Vagina (tissue), 2 donors: ENCODE measurements at regions not wholly inside any gene's neighbourhood (a gene's known extent, or its start where the extent isn't known, plus 50 kb on each side); places are given as distances from the start of the nearest gene placed in this dataset.

Source experiments
- DNase-seq, 2 donors: peaks; one replicate each; pipeline ENCODE4 v3.0.0-alpha.2; 2017; ENCODE audit errors: extremely low spot score in 2 of 2
- H3K27ac ChIP-seq: fragments of 200-600 bp; sonication (generic); one replicate; pipeline ENCODE4 v1.5.1; 2019
- H3K27me3 ChIP-seq: fragments of 200-600 bp; sonication (generic); one replicate; pipeline ENCODE4 v1.5.1; 2019
- H3K36me3 ChIP-seq, 2 donors: fragments of 200-600 bp; sonication (generic); one replicate each; pipeline ENCODE4 v1.5.1; 2017 to 2019
- H3K4me1 ChIP-seq: fragments of 200-600 bp; sonication (generic); one replicate; pipeline ENCODE4 v1.5.1; 2019
- H3K4me3 ChIP-seq, 2 donors: fragments of 200-600 bp; sonication (generic); 1 replicate in 1 of 2; 2 replicates in 1 of 2; pipeline ENCODE4 v1.5.1; 2016 to 2019
- H3K9me3 ChIP-seq: fragments of 200-600 bp; sonication (generic); one replicate; pipeline ENCODE4 v1.5.1; 2019
- POLR2A ChIP-seq, 2 donors: fragments of 450-650 bp; IDR thresholded peaks; one replicate each; pipeline ENCODE4 v1.6.1; 2017; ENCODE audit warnings: antibody characterized with exemption in 2 of 2, mild to moderate bottlenecking in 2 of 2, moderate library complexity in 2 of 2
- POLR2AphosphoS5 ChIP-seq, 2 donors: sonication (generic); formaldehyde crosslinking; IDR thresholded peaks; one replicate each; pipeline ENCODE4 v1.9.0; 2017; ENCODE audit warnings: antibody characterized with exemption in 2 of 2, mild to moderate bottlenecking in 2 of 2, low read depth in 1 of 2; ENCODE audit not compliant: insufficient read depth in 1 of 2
- intact Hi-C: fragments of 100-400 bp; cut with DNase I; formaldehyde crosslinking; loops from one replicate; pipeline ENCODE4 v1.15.1; 2023
- TF ChIP-seq, protein P1 (sequence below), 3 experiments: fragments of 450-650 bp in 2 of 3; fragments of 200-600 bp in 1 of 3; sonication (generic) in 1 of 3; IDR thresholded peaks; one replicate each; pipeline ENCODE4 v1.5.1; 2017 to 2019; ENCODE audit warnings: antibody characterized with exemption in 3 of 3, mild to moderate bottlenecking in 2 of 3, moderate library complexity in 2 of 3

DNA sequence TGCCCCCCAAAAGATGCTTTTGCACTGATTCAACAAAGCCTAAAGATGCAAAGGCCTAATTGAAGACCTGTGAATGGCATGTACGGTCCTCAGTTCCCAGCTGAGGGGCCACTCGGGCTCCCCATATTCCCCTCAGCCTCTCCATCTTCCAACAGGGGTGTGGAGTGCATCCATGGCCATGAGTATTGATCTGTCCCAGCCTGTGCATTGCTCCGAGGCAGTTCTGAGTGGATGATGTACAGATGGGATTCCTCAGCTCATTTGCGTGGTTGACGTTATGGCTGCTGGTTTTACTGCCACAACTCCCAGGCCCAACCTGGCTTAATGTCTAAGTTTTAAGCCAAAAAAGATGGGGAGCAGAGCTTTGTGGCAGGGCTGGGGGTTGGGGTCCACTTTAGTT is 162.7 kb upstream of the ZNF267 start:
- Histone ChIP-seq H3K9me3 (no peaks in the 10 kb centered on the region), H3K27ac (no peak overlapping the region), H3K4me3 (no peak overlapping the region), H3K4me1 (peaks cover 22% of the 10 kb centered on the region), H3K27me3 (no peaks in the 10 kb centered on the region), H3K36me3 (peaks cover 0 to 19% of the 10 kb centered on the region in 2 donors)
- intact Hi-C loops = no loop called here
- TF ChIP-seq, protein P1, sequence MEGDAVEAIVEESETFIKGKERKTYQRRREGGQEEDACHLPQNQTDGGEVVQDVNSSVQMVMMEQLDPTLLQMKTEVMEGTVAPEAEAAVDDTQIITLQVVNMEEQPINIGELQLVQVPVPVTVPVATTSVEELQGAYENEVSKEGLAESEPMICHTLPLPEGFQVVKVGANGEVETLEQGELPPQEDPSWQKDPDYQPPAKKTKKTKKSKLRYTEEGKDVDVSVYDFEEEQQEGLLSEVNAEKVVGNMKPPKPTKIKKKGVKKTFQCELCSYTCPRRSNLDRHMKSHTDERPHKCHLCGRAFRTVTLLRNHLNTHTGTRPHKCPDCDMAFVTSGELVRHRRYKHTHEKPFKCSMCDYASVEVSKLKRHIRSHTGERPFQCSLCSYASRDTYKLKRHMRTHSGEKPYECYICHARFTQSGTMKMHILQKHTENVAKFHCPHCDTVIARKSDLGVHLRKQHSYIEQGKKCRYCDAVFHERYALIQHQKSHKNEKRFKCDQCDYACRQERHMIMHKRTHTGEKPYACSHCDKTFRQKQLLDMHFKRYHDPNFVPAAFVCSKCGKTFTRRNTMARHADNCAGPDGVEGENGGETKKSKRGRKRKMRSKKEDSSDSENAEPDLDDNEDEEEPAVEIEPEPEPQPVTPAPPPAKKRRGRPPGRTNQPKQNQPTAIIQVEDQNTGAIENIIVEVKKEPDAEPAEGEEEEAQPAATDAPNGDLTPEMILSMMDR (IDR thresholded peaks at IDR 0.05) = no peak
- no peak for TF ChIP-seq POLR2A (IDR thresholded peaks at IDR 0.05)
- TF ChIP-seq POLR2AphosphoS5 (IDR thresholded peaks at IDR 0.05; ENCODE audit: insufficient read depth in 1 of 2, low read depth in 1 of 2) = no peak
- no peak for DNase-seq

DNA sequence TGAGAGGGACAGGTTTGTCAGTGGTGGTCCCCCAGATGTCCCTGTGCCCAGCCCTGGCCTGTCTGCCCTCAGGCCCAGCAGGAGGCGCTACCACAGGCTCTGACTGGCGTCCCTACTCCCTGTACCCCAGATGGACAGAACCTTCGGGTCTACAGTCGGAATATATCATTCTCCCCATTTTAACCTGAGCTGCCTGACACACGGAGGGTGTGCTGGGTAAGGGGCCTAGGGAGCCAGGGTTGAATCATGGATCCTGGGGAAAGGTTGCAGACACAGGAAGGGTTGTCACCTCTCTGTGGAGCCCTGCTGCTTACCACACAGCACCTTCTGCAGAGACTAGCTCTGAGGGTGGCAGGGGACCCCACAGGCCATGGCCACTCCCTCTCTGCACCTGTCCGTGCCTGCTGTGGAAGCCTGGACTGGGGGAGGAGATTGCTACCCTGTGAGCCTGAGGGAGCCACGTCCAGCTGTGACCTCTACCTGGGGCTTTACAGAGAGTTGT is 162.2 kb upstream of the ZNF267 start:
- Histone ChIP-seq H3K9me3 (no peaks in the 10 kb centered on the region), H3K27me3 (no peaks in the 10 kb centered on the region), H3K4me1 (peaks cover 24% of the 10 kb centered on the region), H3K4me3 (no peak overlapping the region), H3K36me3 (peaks cover 0 to 14% of the 10 kb centered on the region in 2 donors), H3K27ac (no peak overlapping the region)
- DNase-seq = no peak
- intact Hi-C loops = no loop called here
- TF ChIP-seq POLR2AphosphoS5 (IDR thresholded peaks at IDR 0.05; ENCODE audit: insufficient read depth in 1 of 2, low read depth in 1 of 2) = no peak
- TF ChIP-seq, protein P1 (IDR thresholded peaks at IDR 0.05) = no peak
- TF ChIP-seq POLR2A (IDR thresholded peaks at IDR 0.05) = no peak

DNA sequence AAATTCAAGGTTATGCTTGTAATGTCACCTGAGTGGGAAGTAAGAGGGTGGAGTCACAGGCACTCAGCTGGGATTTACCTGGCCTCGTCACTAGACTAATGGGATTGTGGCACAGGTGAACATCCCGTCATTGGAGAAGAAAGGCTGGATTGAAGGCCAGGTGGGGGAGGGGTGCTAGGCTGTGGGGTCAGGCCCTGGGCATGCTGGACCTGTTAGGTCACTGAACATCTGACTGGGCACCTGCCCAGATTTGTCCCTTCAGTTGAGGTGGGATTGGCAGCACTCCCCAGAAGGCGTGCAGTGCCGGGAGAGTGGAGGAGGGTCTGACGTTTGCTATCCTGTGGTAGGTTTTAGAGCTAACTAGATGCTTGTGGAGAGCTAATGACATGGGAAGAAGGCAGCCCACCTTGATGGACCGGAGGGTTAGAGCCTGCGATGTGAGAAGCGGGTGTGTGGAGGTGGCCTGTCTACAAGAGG is 161.5 kb upstream of the ZNF267 start:
- Histone ChIP-seq H3K27me3 (no peaks in the 10 kb centered on the region), H3K4me3 (no peak overlapping the region), H3K4me1 (peaks cover 24% of the 10 kb centered on the region), H3K9me3 (no peaks in the 10 kb centered on the region), H3K27ac (no peak overlapping the region), H3K36me3 (peaks cover 0 to 9% of the 10 kb centered on the region in 2 donors)
- DNase-seq = no peak
- intact Hi-C loops = no loop called here
- TF ChIP-seq, protein P1 (IDR thresholded peaks at IDR 0.05) = no peak
- TF ChIP-seq POLR2A (IDR thresholded peaks at IDR 0.05) (no peak), POLR2AphosphoS5 (IDR thresholded peaks at IDR 0.05; ENCODE audit: insufficient read depth in 1 of 2, low read depth in 1 of 2) (no peak)

DNA sequence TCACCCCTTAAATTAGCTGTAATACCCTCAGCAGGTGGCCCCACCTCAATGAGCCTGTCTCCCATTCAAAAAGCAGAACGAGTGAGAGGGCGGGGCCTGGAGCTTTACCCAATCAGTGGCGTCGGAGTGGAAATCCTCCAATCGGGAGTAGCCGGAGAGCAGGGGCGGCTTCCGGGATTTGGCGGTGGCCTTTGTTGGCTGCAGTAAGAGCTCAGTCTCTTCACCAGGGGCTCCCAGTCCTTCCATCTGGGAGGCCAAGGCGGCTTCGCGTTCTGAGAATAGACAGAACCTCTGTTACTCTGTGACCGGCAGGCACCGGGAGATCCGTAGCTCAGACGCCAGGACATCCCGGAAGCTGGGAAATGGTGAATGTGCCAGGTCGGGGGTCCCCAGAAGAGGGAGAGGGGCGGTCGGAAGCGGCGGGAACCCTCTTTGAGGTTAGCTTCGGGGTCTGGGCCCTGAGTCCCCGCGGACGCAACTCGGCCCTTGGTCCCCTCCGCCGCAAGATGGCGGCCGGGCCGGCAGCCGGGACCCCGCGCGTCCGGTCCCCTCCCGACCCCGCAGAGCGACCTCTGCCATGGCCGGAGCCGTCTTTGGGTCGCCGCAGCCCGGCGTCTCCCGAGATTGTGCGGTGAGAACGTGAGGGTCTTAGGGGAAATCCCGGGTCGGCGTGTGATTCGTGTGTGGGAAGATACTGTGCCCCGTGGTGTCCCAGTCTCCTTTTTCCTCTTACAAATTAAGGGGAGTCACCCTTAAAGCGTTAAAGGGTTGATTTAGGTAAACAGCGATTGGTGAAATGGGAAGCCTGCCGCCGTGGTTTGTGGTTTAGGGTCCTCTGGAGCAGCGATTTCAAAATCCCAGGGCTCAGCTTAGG is 160.3 kb upstream of the ZNF267 start:
- Histone ChIP-seq H3K27me3 (no peaks in the 10 kb centered on the region), H3K4me1 (peaks cover 24% of the 10 kb centered on the region), H3K36me3 (no peaks in the 10 kb centered on the region), H3K4me3 (peak overlapping the region; percentile 80 to 97), H3K9me3 (no peaks in the 10 kb centered on the region), H3K27ac (peak overlapping the region; percentile 85)
- DNase-seq = peak in 1 of 2 donors; percentile 94
- intact Hi-C loops = no loop called here
- TF ChIP-seq, protein P1 (IDR thresholded peaks at IDR 0.05) = no peak
- TF ChIP-seq POLR2AphosphoS5 (IDR thresholded peaks at IDR 0.05; ENCODE audit: insufficient read depth in 1 of 2, low read depth in 1 of 2) (peak; percentile 83 to 89), POLR2A (IDR thresholded peaks at IDR 0.05) (peak in 1 of 2 donors; percentile 65)
